ENCODE measurements at regions not wholly inside any gene's neighbourhood (a gene's known extent, or its start where the extent isn't known, plus 50 kb on each side); places are given as distances from the start of the nearest gene placed in this dataset.
A peak's percentile ranks its signal among the peaks of the same experiment; 100 is the strongest.
"Not testable (repeated sequence)": the region's sequence is repeated elsewhere in the genome, so short reads cannot be mapped to it uniquely, and the experiment has no call there.

DNA sequence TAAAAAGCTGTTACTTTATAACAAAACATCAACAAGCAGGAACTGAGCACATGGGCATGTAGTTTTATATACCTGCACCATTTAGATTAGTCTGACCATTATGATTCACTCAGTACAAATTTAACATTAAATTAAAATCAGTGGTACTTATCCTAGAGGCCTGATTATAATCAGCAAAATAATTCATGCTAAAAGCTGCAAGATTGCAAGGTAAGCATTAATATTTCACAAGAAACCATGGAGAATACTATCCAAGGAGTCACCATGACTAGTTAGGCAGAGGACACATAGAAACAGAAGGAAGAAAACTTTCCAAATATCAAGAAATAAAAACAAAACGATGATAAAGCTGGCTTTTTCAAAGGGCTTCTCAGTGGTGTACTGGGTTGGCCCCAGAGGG lies 297.5 kb downstream of the KLF13 start:
- not testable (repeated sequence) for H3K27ac Mint-ChIP-seq; ATAC-seq; DNase-seq (ENCODE audit: low spot score in 2 of 2); H3K9me3 Mint-ChIP-seq; H3K4me1 Mint-ChIP-seq; H3K36me3 Mint-ChIP-seq; H3K4me3 Mint-ChIP-seq

DNA sequence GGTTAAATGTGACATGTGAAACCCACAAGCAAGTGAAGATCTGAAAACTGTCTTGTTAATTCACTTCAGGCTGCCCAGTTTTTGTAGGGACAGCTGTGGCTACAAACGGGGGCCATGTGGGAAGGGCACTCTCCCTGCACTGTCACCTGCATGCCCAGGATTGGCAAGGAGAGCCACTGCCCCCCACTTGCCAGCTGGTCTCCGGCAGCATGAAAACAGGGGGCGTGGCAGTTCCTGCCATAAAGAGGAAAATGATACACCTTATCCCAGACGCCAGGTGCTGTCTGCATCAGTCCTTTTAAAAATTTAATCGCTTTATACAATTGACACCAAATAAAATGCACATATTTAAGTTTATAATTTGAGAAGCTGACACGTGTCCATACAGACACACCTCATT lies 309.1 kb downstream of the KLF13 start:
- DNase-seq (ENCODE audit: low spot score in 2 of 2); H3K9me3 Mint-ChIP-seq; H3K36me3 Mint-ChIP-seq; ATAC-seq; H3K4me1 Mint-ChIP-seq; H3K4me3 Mint-ChIP-seq; H3K27ac Mint-ChIP-seq: not testable (repeated sequence)

DNA sequence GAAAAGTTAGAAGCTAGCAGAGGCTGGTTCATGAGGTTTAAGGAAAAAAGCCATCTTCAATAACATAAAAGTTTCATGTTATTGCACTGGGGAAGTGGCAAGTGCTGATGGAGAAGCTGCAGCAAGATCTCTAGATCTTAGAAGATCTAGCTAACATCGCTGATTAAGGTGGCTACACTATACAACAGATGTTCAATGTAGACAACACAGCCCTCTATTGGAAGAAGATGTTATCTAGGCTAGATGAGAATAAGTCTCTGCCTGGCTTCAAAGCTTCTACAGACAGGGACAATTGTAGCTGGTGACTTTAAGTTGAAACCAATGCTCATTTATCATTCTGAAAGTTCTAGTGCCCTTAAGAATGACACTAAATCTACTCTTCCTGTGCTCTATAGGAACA lies 310.3 kb downstream of the KLF13 start:
- not testable (repeated sequence) for H3K27ac Mint-ChIP-seq; H3K4me3 Mint-ChIP-seq; DNase-seq (ENCODE audit: low spot score in 2 of 2); H3K9me3 Mint-ChIP-seq; H3K36me3 Mint-ChIP-seq; H3K4me1 Mint-ChIP-seq
- ATAC-seq = peak; percentile 39

DNA sequence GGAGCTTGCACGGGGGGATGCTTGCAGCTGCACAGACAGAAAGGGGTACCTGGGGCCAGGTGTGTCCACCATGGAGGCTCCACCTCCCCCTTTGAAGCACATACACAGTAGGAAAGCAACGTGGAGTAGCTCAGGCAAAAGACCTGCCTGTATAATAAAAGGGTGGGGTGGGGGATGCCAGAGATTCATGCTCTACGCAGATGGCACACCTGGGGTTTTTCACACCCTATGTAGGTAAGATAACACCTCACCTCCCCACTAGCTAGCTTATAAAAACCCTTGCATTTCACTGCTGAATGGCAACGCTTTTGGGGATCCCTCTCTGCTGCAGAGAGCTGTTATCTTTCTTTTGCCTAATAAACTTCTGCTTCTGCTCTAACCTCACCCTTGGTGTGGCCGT lies 317.3 kb downstream of the KLF13 start:
- not testable (repeated sequence) for H3K27ac Mint-ChIP-seq; ATAC-seq; H3K36me3 Mint-ChIP-seq; DNase-seq (ENCODE audit: low spot score in 2 of 2); H3K9me3 Mint-ChIP-seq; H3K4me1 Mint-ChIP-seq; H3K4me3 Mint-ChIP-seq

DNA sequence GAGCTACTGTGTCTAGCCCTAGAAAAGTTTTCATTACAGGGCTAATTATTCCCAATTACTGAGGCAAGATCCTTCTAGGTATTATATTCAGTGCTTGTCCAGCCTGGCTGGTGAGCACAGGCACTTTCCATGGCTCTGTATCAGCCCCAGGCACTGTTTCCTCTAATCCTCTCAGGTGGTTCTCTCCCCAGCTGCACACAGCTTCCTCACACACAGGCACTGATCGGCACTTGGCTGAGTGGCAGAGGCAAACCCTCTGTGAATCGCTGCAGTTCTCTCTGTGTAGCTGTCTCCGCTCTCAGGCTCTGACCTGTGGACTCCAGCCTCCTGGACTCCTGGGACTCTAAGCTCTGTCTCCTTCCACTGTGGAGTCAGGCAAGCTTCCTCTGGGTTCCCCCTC lies 318.1 kb downstream of the KLF13 start:
- H3K4me1 Mint-ChIP-seq; H3K9me3 Mint-ChIP-seq; H3K4me3 Mint-ChIP-seq; DNase-seq (ENCODE audit: low spot score in 2 of 2); H3K36me3 Mint-ChIP-seq; H3K27ac Mint-ChIP-seq: not testable (repeated sequence)
- peak; percentile 13 for ATAC-seq

DNA sequence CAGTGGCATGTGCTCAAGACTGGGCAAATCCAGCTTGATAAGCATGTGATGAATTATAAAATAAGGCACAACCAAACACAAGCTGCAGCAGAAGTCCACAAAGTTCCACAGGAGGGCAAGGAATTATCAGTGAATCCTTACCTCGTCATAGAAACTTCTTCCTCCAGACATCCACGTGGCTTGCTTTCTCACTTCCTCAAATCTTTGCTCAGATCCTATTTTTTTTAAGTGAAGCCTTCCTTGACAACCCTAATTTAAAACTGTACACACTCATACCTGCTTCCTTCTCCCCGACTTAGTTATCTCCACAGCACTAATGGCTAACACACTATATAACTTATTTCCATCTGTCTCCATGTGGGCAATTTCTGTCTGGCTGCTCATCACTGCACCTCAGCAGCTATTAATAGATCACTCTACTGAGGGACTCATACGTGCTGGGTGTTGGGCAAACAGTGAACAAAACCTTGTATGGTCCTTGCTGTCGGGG lies 320.7 kb downstream of the KLF13 start:
- DNase-seq (ENCODE audit: low spot score in 2 of 2); H3K27ac Mint-ChIP-seq; H3K4me1 Mint-ChIP-seq; H3K4me3 Mint-ChIP-seq; H3K36me3 Mint-ChIP-seq; H3K9me3 Mint-ChIP-seq; ATAC-seq: not testable (repeated sequence)

DNA sequence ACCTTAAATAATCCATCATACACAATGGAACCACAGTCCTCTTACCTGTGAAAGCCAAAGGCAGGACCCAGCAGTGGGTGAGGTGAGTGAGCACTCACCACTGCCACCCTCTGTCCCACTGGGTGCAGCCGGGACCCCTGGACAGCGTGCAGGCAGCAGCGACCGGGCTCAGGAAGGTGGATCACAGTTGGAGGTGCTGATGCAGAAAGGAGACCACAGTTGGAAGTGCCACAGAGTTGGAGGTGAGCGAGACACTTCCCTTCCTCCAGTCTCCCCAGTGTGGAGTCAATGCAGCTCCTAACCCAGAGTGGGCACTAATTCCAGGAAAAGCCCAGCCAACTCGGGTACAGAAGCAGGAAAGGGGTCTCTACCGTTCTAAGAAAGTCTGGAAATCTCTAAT lies 323.0 kb downstream of the KLF13 start:
- not testable (repeated sequence) for H3K4me3 Mint-ChIP-seq; DNase-seq (ENCODE audit: low spot score in 2 of 2); H3K4me1 Mint-ChIP-seq; H3K9me3 Mint-ChIP-seq; H3K36me3 Mint-ChIP-seq; H3K27ac Mint-ChIP-seq; ATAC-seq

DNA sequence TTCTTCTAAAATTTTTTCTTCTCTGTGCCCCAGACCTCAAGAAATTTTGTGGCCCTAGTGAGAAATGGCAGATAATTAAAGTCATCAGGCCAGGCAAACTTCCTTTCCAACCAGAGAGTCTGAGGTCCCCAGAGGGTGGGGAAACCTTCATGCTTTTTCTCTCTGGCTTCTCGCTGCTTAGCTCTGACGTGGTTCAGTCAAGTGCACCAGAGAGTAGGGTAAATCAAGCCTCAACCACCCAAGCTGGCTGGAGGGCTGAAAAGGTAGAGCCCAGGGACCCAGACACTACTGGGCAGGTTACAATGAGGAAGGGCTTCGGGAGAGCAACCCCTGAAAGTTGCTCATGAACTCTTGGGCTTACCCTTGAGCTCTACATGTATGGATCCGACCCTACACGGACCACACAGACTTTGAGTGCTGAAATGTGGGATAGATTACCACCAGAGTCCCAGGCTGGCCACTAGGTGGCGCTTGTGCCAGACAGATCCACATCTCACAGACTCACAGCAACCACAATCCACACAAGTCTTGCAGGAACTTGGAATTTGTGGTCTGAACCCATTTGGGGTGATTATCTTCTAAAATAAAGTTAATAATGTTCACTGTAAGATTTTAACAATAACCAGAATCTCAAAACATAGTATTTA lies 323.5 kb downstream of the KLF13 start:
- DNase-seq (ENCODE audit: low spot score in 2 of 2) (peak; percentile 36 to 61), ATAC-seq (peak; percentile 71)
- not testable (repeated sequence) for H3K36me3 Mint-ChIP-seq, H3K27ac Mint-ChIP-seq, H3K9me3 Mint-ChIP-seq, H3K4me1 Mint-ChIP-seq, H3K4me3 Mint-ChIP-seq

DNA sequence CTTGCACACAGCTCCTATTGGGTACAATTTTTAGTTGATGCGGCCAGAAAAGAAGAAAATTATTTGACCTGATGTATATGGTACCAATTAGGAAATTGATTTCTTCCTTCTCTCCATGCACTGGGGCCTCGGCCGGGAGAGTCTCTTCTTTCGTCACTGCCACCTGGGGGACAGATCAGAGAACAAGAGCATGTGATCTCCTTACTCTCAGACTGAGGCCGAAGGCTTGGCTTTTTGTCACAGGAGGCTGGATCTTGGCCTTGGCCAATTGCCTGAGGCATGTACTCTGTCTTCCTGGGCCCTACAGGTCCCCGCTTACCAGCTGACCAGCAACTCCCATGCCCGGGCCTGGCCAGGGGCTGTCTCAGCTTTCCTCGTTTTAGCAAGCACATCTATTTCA lies 330.3 kb downstream of the KLF13 start:
- not testable (repeated sequence) for H3K4me1 Mint-ChIP-seq; H3K9me3 Mint-ChIP-seq; DNase-seq (ENCODE audit: low spot score in 2 of 2); H3K36me3 Mint-ChIP-seq; ATAC-seq; H3K4me3 Mint-ChIP-seq; H3K27ac Mint-ChIP-seq

DNA sequence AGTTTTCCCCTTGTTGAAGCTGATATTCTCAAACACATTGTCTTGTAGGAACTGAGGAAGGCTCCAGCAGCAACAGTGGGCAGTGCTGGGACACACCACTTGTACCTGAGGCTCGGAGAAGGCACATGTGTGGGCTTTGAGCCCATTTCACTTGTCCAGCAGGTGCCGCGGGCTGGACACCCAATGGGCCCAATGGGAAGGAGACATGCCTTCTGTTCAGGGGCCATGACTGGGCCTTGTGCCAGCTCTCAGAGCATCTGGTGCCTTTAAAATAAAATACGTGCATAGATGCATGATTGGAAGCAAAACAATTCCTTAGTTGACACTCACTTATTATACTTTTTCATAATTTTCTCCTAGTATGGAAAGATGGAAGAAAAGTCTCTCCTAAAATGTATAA lies 334.2 kb downstream of the KLF13 start:
- no peaks in the 10 kb centered on the region for H3K4me1 Mint-ChIP-seq
- DNase-seq (ENCODE audit: low spot score in 2 of 2) (no peak), ATAC-seq (no peak)
- H3K27ac Mint-ChIP-seq = no peak overlapping the region
- H3K9me3 Mint-ChIP-seq = no peaks in the 10 kb centered on the region
- H3K4me3 Mint-ChIP-seq = no peak overlapping the region
- no peaks in the 10 kb centered on the region for H3K36me3 Mint-ChIP-seq

DNA sequence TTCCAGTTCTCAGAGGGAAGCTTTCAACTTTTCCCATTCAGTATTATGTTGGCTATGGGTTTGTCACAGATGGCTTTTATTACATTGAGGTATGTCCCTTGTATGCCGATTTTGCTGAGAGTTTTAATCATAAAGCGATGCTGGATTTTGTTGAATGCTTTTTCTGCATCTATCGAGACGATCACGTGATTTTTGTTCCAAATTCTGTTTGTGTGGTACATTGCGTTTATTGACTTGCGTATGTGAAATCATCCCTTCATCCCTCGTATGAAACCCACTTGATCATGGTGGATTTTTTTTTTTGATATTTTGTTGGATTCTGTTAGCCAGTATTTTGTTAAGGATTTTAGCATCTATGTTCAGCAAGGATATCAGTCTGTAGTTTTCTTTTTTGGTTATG lies 339.1 kb downstream of the KLF13 start:
- DNase-seq (ENCODE audit: low spot score in 2 of 2); H3K9me3 Mint-ChIP-seq; H3K4me1 Mint-ChIP-seq; ATAC-seq; H3K27ac Mint-ChIP-seq; H3K36me3 Mint-ChIP-seq; H3K4me3 Mint-ChIP-seq: not testable (repeated sequence)

DNA sequence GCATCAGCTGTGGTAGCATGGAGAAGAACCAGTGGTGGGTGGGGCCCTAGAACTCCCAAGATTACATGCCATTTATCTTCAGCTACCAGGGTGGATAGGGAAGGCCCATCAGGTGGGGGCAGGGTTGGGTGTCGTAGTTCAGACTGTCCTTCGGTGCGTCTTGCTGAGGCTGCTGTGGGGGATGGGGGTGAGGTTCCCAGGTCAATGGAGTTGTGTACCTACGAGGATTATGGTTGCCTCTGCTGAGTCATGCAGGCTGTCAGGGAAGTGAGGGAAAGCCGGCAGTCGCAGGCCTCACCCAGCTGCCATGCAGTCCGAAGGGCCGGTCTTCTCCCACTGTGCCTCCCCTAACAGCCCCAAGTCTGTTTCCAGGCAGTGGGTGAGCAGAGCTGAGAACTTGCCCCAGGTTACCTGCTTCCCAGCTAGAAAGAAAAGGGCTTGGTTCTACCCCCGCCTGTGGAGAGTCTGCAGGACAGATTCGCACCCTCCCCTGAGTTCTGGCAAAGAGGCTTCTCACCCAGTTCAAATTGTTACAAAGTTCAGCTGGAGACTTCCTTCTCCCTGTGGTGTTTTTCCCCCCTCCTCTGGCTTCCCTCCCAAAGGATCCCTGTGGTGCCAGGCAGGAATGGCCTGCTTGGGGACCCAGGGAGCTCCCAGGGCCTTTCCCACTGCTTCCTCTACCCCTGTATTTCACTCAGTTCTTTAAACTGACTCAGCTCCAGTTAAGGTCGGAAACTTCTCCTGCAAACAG lies 342.7 kb downstream of the KLF13 start:
- H3K9me3 Mint-ChIP-seq; H3K27ac Mint-ChIP-seq; H3K36me3 Mint-ChIP-seq; ATAC-seq; DNase-seq (ENCODE audit: low spot score in 2 of 2); H3K4me3 Mint-ChIP-seq; H3K4me1 Mint-ChIP-seq: not testable (repeated sequence)

DNA sequence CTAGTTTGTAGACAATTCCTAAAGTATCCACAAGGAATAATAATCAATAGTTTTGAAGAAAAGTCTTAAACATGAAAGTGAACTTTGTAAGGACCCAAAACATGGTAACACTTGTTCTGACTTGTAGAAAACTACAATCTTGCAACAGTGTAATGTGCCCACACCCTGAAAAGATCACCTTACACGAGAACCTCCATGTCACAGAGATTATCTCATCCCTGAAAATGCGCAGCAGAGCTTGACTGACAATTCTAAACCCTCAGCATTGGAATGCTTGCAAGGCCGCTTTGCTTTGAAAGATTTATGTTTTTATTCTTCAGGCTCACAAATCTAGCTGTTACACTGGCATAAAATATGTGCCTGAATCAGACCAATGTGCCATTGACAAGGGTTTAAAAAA lies 346.6 kb downstream of the KLF13 start:
- not testable (repeated sequence) for DNase-seq (ENCODE audit: low spot score in 2 of 2); H3K4me3 Mint-ChIP-seq; H3K4me1 Mint-ChIP-seq; H3K27ac Mint-ChIP-seq; H3K9me3 Mint-ChIP-seq; H3K36me3 Mint-ChIP-seq; ATAC-seq

DNA sequence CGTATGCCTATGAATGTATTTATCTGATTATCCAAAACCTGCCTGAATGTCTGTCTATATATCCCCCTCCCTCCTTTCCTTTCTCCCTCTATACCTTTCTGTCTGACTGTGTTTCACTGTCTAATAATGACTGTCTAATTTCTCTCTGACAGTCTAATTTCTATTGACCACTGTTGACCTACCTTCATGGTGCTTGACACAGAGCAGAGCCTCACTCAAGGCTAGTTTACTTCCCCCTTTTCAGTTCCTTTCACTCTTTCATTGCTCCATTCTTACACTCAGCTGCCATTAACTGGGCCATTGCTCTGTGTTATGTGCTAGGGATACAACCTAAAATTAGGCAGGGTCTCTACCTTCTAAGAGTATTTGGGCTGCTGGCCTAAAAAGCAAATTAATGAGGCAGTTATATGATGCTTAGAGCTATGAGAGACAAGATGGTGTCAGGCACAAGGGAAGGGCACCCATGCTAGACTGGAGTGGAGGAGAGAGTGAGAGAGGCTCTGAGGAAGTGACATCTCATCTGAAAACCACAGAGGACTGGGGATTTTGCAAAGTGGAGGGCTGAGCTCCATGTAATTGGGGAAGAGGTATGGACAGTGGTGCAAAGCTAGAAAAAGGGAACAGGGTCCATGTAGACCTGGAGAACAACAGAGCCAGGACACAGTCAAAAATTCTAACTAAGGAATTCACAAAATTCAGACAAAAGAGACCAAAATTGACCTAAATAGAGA lies 348.6 kb upstream of the CHRNA7 start:
- not testable (repeated sequence) for H3K9me3 Mint-ChIP-seq; H3K27ac Mint-ChIP-seq; H3K4me3 Mint-ChIP-seq; H3K36me3 Mint-ChIP-seq; DNase-seq (ENCODE audit: low spot score in 2 of 2); H3K4me1 Mint-ChIP-seq; ATAC-seq

DNA sequence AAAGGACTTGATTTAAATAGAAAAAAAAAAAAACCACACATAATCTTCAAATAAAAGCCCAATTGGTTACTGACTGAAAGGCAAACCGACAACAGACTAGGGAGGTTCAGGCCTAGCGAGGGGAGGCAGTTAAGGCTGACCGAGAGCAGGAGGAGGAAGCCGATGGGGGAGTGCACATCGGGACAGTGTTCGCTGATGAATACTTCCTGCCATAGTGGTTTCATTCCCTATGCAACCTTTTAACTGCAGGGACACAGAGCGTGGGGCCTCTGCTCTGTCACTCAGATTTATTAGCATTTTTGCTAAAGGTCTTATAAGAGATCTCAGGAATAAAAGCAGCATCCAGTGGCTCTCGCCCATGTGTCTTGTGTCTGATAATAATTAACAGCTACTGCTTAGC lies 343.2 kb upstream of the CHRNA7 start:
- not testable (repeated sequence) for H3K27ac Mint-ChIP-seq; DNase-seq (ENCODE audit: low spot score in 2 of 2); ATAC-seq; H3K9me3 Mint-ChIP-seq; H3K4me3 Mint-ChIP-seq; H3K36me3 Mint-ChIP-seq; H3K4me1 Mint-ChIP-seq

DNA sequence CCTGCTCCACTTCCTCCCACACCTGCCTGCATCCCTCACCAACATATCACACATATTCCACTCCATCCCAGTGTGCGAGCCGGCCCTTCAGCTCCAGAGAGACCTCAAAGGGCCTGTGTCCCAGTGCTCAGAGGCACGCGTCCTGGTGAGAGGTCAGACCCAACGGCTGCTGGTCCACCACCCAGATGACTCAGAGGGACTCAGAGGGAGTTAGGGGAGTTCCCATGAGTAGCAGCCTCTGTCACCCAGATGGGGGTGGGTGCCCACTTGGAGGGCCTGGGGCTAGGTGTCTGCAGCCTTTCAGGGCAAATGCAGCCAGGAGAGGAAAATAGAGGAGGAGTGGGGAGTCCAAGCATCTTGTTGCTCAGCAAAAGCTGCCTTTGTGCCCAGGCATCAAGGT lies 333.8 kb upstream of the CHRNA7 start:
- not testable (repeated sequence) for H3K9me3 Mint-ChIP-seq; H3K27ac Mint-ChIP-seq; DNase-seq (ENCODE audit: low spot score in 2 of 2); H3K4me3 Mint-ChIP-seq; H3K4me1 Mint-ChIP-seq; H3K36me3 Mint-ChIP-seq
- ATAC-seq = peak; percentile 39

Measured in stimulated activated effector memory CD8-positive, alpha-beta T cell treated with anti-CD3 and anti-CD28 coated beads, Interleukin-12 subunit alpha, Interleukin-12 subunit beta, amount 100 ng/mL, for 72 hours (primary cell).